Calu3 (cell line): ENCODE measurements at regions not wholly inside any gene's neighbourhood (a gene's known extent, or its start where the extent isn't known, plus 50 kb on each side); places are given as distances from the start of the nearest gene placed in this dataset.

Experiments used
- BruUV-seq: library from RNA; stranded (reverse); fragments of 400-500 nt; replicated peaks from 2 replicates; lab custom pipeline; 2021; lab: Mats Ljungman, UMichigan
- CTCF ChIA-PET: fragments of 300-600 bp; sonication (Branson Sonifier 250); formaldehyde crosslinking; loops from one replicate; lab custom pipeline; 2022; ENCODE audit warnings: antibody characterized with exemption; lab: Charles Lee
- DNase-seq: peaks from one replicate; pipeline ENCODE4 v3.0.0; 2022
- H3K27ac Mint-ChIP-seq: one replicate; pipeline ENCODE4 v1.8.0; 2022; ENCODE audit warnings: mixed read lengths; ENCODE audit not compliant: unreplicated experiment
- H3K27me3 Mint-ChIP-seq: one replicate; pipeline ENCODE4 v1.8.0; 2022; ENCODE audit warnings: mixed read lengths; ENCODE audit not compliant: unreplicated experiment
- H3K36me3 Mint-ChIP-seq: one replicate; pipeline ENCODE4 v1.8.0; 2022; ENCODE audit warnings: mild to moderate bottlenecking, moderate library complexity, mixed read lengths; ENCODE audit not compliant: insufficient read depth, unreplicated experiment
- H3K4me1 Mint-ChIP-seq: one replicate; pipeline ENCODE4 v1.8.0; 2022; ENCODE audit warnings: mild to moderate bottlenecking, low read depth, mixed read lengths; ENCODE audit not compliant: unreplicated experiment
- H3K4me3 Mint-ChIP-seq: one replicate; pipeline ENCODE4 v1.8.0; 2022; ENCODE audit warnings: mild to moderate bottlenecking, low read depth, moderate library complexity, mixed read lengths; ENCODE audit not compliant: unreplicated experiment
- H3K9me3 Mint-ChIP-seq: one replicate; pipeline ENCODE4 v1.8.0; 2022; ENCODE audit warnings: low read depth, mixed read lengths; ENCODE audit not compliant: unreplicated experiment
- intact Hi-C: fragments of 100-400 bp; cut with micrococcal nuclease; formaldehyde crosslinking; loops from one replicate; pipeline ENCODE4 v1.10.0; 2022; ENCODE audit not compliant: unreplicated experiment
- TF ChIP-seq, protein P1 (sequence below): fragments of 200-600 bp; IDR thresholded peaks from one replicate; pipeline ENCODE4 v1.8.0; 2022; ENCODE audit warnings: antibody characterized with exemption; ENCODE audit not compliant: unreplicated experiment

DNA sequence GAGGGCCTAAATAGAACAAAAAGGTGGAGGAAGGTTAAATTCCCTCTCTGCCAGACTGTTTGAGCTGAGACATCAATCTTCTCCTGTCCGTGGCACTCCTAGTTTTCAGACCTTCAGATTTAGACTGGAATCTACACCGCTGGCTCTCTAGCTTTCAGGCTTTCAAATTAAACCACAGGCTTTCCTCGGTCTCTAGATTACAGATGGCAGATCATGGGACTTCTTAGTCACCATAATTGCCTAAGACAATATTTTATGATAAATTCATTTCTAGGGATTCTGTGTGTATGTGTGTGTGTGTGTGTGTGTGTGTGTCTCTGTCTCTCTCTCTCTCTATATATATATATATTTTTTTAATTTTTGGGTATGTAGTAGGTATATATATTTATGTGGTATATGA lies 428.7 kb downstream of the PLA2G4A start:
- Mint-ChIP-seq H3K36me3 (no peaks in the 10 kb centered on the region), H3K27ac (no peak overlapping the region), H3K4me3 (no peak overlapping the region), H3K9me3 (no peaks in the 10 kb centered on the region), H3K27me3 (no peaks in the 10 kb centered on the region), H3K4me1 (peaks cover 9% of the 10 kb centered on the region)
- no peak for DNase-seq
- CTCF ChIA-PET = no interaction called here
- TF ChIP-seq, protein P1, sequence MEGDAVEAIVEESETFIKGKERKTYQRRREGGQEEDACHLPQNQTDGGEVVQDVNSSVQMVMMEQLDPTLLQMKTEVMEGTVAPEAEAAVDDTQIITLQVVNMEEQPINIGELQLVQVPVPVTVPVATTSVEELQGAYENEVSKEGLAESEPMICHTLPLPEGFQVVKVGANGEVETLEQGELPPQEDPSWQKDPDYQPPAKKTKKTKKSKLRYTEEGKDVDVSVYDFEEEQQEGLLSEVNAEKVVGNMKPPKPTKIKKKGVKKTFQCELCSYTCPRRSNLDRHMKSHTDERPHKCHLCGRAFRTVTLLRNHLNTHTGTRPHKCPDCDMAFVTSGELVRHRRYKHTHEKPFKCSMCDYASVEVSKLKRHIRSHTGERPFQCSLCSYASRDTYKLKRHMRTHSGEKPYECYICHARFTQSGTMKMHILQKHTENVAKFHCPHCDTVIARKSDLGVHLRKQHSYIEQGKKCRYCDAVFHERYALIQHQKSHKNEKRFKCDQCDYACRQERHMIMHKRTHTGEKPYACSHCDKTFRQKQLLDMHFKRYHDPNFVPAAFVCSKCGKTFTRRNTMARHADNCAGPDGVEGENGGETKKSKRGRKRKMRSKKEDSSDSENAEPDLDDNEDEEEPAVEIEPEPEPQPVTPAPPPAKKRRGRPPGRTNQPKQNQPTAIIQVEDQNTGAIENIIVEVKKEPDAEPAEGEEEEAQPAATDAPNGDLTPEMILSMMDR = no peak
- intact Hi-C loops = no loop called here
- no TSS peak for BruUV-seq

DNA sequence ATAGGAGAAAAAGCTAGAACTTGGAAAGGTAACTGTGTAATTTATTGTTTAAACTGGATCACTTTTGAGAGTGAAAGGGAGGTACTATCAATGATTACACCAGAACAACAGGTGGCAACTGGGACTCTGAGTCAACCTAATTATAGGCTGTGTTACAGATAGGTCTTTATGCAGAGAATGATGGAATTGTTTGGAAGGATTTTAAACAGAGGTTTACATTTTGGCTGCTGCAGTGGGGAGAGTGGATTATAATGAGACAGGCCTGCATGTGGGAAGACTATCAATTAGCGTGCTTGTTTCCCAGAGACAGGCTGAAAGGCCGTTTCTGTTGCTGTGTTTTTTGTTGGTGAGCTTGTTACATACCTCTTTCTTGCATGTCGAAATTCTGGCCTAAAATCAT lies 432.9 kb downstream of the PLA2G4A start:
- BruUV-seq = no TSS peak
- CTCF ChIA-PET = no interaction called here
- intact Hi-C loops = loop anchor here (10.0 kb wide), 1 partner anchor 423 kb away; no protein-coding TSS in a partner anchor

DNA sequence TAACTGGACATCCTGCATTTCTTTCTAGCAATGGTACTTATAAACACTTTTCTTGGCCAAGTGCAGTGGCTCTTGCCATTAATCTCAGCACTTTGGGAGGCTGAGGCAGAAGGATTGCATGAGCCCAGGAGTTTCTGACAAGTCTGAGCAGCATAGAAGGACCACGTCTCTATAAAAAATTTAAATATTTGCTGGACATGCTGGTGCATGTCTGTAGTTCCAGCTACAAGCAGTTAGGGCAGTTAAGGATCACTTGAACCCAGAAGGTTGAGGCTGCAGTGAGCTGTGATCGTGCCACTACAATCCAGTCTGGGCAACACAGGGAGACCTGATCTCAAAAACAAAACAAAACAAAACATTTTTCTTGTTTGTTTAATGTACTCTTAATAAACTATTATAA lies 434.0 kb downstream of the PLA2G4A start:
- H3K27me3 Mint-ChIP-seq = no peaks in the 10 kb centered on the region
- H3K4me1 Mint-ChIP-seq = peaks cover 9% of the 10 kb centered on the region
- no peaks in the 10 kb centered on the region for H3K36me3 Mint-ChIP-seq
- CTCF ChIA-PET = interaction anchor here (0.6 kb wide), 1 partner anchor 209 kb away, joined by 5 read pairs; no protein-coding TSS in a partner anchor
- H3K4me3 Mint-ChIP-seq = no peak overlapping the region
- H3K9me3 Mint-ChIP-seq = no peaks in the 10 kb centered on the region
- H3K27ac Mint-ChIP-seq = no peak overlapping the region
- intact Hi-C loops = loop anchor here (10.0 kb wide), 1 partner anchor 422 kb away; no protein-coding TSS in a partner anchor
- no peak for DNase-seq
- no TSS peak for BruUV-seq
- TF ChIP-seq, protein P1 = no peak

More for the DNA sequence above, 432.9 kb downstream of the PLA2G4A start:
- Mint-ChIP-seq H3K9me3 (no peaks in the 10 kb centered on the region), H3K4me1 (peaks cover 9% of the 10 kb centered on the region), H3K27ac (no peak overlapping the region), H3K4me3 (no peak overlapping the region), H3K27me3 (no peaks in the 10 kb centered on the region), H3K36me3 (no peaks in the 10 kb centered on the region)
- TF ChIP-seq, protein P1 = no peak
- DNase-seq = no peak

DNA sequence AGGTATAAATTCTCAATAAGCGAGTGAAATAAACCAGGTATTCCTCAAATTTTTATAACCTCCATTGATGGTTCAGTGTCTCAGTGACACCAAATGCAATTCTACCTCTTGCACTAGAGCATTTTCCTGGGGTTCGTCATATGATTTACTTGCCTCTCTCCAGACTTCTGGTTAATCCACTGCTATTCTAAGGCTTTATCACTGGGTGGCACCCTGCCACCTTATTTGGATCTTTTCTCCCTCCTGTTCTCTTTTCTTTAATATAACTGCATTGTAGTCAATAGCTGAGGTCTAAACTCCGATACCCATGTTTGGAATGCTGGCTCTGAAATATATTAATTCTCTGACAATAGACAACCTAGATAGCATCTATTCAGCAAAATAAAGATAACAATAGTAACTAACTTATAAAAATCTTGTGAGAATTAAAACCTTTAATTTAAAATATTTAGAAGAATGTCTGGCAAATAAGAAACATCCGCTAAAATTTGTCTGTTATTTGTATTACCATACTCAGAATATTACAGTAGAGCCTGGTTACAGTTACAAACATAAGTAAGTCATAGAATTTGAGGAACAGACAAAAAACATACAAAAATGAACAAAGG lies 436.4 kb downstream of the PLA2G4A start:
- peaks cover 9% of the 10 kb centered on the region for H3K4me1 Mint-ChIP-seq
- no peaks in the 10 kb centered on the region for H3K9me3 Mint-ChIP-seq
- DNase-seq = peak; percentile 70
- BruUV-seq = no TSS peak
- CTCF ChIA-PET = interaction anchor here (0.7 to 1.1 kb wide), 3 partner anchors 125 to 663 kb away, joined by 3 to 4 read pairs (median 3); no protein-coding TSS in a partner anchor
- no peaks in the 10 kb centered on the region for H3K36me3 Mint-ChIP-seq
- intact Hi-C loops = loop anchor here (2.0 to 10.0 kb wide), 6 partner anchors 132 to 1882 kb away; no protein-coding TSS in a partner anchor
- TF ChIP-seq, protein P1 = peak; percentile 34
- H3K27me3 Mint-ChIP-seq = no peaks in the 10 kb centered on the region
- no peak overlapping the region for H3K27ac Mint-ChIP-seq
- H3K4me3 Mint-ChIP-seq = no peak overlapping the region
